H1 (cell line): ENCODE measurements at regions not wholly inside any gene's neighbourhood (a gene's known extent, or its start where the extent isn't known, plus 50 kb on each side); places are given as distances from the start of the nearest gene placed in this dataset.

Experiments
- EZH2 ChIP-seq: fragments of 200-600 bp; sonication (generic); IDR thresholded peaks from 2 replicates; pipeline ENCODE4 v1.7.1; 2012; ENCODE audit warnings: low read depth, mild to moderate bottlenecking, moderate library complexity, low read length, inconsistent platforms; ENCODE audit not compliant: severe bottlenecking
- SIN3A ChIP-seq, 2 experiments: IDR thresholded peaks in 1 of 2; conservative IDR thresholded peaks in 1 of 2; 2 replicates each; pipeline ENCODE4 v1.6.1; 2011 to 2012; ENCODE audit warnings: low read length in 2 of 2, improper control_type of control experiment in 1 of 2, low read depth in 1 of 2, mild to moderate bottlenecking in 1 of 2

GRCh38 chr7:118531566-118531965, 307.1 kb downstream of the ANKRD7 start:
- no peak for TF ChIP-seq SIN3A (conservative IDR thresholded peaks at IDR 0.05 in 1 of 2, IDR thresholded peaks at IDR 0.05 in 1 of 2; ENCODE audit: low read depth in 1 of 2, low read length in 2 of 2)
- TF ChIP-seq EZH2, result no peak
